PC-9 (cell line): ENCODE measurements at regions not wholly inside any gene's neighbourhood (a gene's known extent, or its start where the extent isn't known, plus 50 kb on each side); places are given as distances from the start of the nearest gene placed in this dataset.

Experiments used
- CTCF ChIP-seq: fragments of 200-600 bp; sonication (generic); conservative IDR thresholded peaks from 2 replicates; pipeline ENCODE4 v1.6.1; 2017; ENCODE audit warnings: mixed run types, antibody characterized with exemption, mild to moderate bottlenecking, moderate library complexity
- EZH2 ChIP-seq: fragments of 200-600 bp; sonication (generic); IDR thresholded peaks from 2 replicates; pipeline ENCODE4 v1.8.0; 2017; ENCODE audit warnings: antibody characterized with exemption, low read depth

- TF ChIP-seq CTCF, result no peak
- TF ChIP-seq EZH2, result no peak
Measured at GRCh38 chr2:153601812-153602211, 123.2 kb upstream of the RPRM start.
